H1 (cell line): ENCODE measurements at regions not wholly inside any gene's neighbourhood (a gene's known extent, or its start where the extent isn't known, plus 50 kb on each side); places are given as distances from the start of the nearest gene placed in this dataset.

ENCODE experiments used
- ATF2 ChIP-seq: IDR thresholded peaks from 2 replicates; pipeline ENCODE4 v1.6.1; 2012; ENCODE audit warnings: low read length, inconsistent platforms
- CTBP2 ChIP-seq: IDR thresholded peaks from 2 replicates; pipeline ENCODE4 v1.7.0; 2011; ENCODE audit warnings: borderline replicate concordance, mild to moderate bottlenecking, moderate library complexity, mixed read lengths, low read length; ENCODE audit not compliant: insufficient read depth, insufficient read length
- KDM1A ChIP-seq: fragments of 200-600, 300-600 bp; sonication (generic); IDR thresholded peaks from 2 replicates; pipeline ENCODE4 v1.7.1; 2016; ENCODE audit warnings: mild to moderate bottlenecking, low read length, borderline replicate concordance
- MAFK ChIP-seq: IDR thresholded peaks from 2 replicates; pipeline ENCODE4 v1.6.1; 2012; ENCODE audit warnings: low read depth, mild to moderate bottlenecking, improper control_type of control experiment, low read length
- POU5F1 ChIP-seq: IDR thresholded peaks from 2 replicates; pipeline ENCODE4 v1.6.1; 2011; ENCODE audit warnings: low read depth, mild to moderate bottlenecking, low read length, moderate library complexity
- RAD21 ChIP-seq, 2 experiments: IDR thresholded peaks in 1 of 2; conservative IDR thresholded peaks in 1 of 2; 2 replicates each; pipeline ENCODE4 v1.6.1; 2011; ENCODE audit warnings: low read depth in 2 of 2, low read length in 2 of 2, improper control_type of control experiment in 1 of 2, inconsistent platforms in 1 of 2, mild to moderate bottlenecking in 1 of 2, moderate library complexity in 1 of 2
- SIN3A ChIP-seq, 2 experiments: IDR thresholded peaks in 1 of 2; conservative IDR thresholded peaks in 1 of 2; 2 replicates each; pipeline ENCODE4 v1.6.1; 2011 to 2012; ENCODE audit warnings: low read length in 2 of 2, improper control_type of control experiment in 1 of 2, low read depth in 1 of 2, mild to moderate bottlenecking in 1 of 2
- SP2 ChIP-seq: IDR thresholded peaks from 2 replicates; pipeline ENCODE4 v1.6.1; 2012; ENCODE audit warnings: mild to moderate bottlenecking, low read length, inconsistent platforms
- TAF7 ChIP-seq: optimal IDR thresholded peaks from 2 replicates; pipeline ENCODE3; 2011; ENCODE audit warnings: low read depth, mild to moderate bottlenecking, inconsistent platforms, low read length, moderate library complexity, borderline replicate concordance
- ZNF274 ChIP-seq: IDR thresholded peaks from 2 replicates; pipeline ENCODE4 v1.7.0; 2012; ENCODE audit warnings: low read length, borderline replicate concordance; ENCODE audit errors: extremely low read depth

GRCh38 chr3:64972793-64973192, 285.0 kb upstream of the ADAMTS9 start (continued):
- no peak for TF ChIP-seq ZNF274
- TF ChIP-seq RAD21 (IDR thresholded peaks at IDR 0.05 in 1 of 2, conservative IDR thresholded peaks at IDR 0.05 in 1 of 2; ENCODE audit: low read depth in 2 of 2, low read length in 2 of 2): no peak
- TF ChIP-seq KDM1A: no peak
- no peak for TF ChIP-seq CTBP2
- TF ChIP-seq SIN3A (conservative IDR thresholded peaks at IDR 0.05 in 1 of 2, IDR thresholded peaks at IDR 0.05 in 1 of 2; ENCODE audit: low read depth in 1 of 2, low read length in 2 of 2): no peak
- no peak for TF ChIP-seq SP2
- TF ChIP-seq ATF2: no peak
- no peak for TF ChIP-seq POU5F1
- TF ChIP-seq TAF7: no peak
- TF ChIP-seq MAFK: no peak
